HCEC 1CT (cell line): ENCODE measurements at regions not wholly inside any gene's neighbourhood (a gene's known extent, or its start where the extent isn't known, plus 50 kb on each side); places are given as distances from the start of the nearest gene placed in this dataset.
"Not testable (repeated sequence)": the region's sequence is repeated elsewhere in the genome, so short reads cannot be mapped to it uniquely, and the experiment has no call there.

Experiments
- DNase-seq: peaks from one replicate; pipeline ENCODE4 v3.0.0-alpha.2; 2017

DNA sequence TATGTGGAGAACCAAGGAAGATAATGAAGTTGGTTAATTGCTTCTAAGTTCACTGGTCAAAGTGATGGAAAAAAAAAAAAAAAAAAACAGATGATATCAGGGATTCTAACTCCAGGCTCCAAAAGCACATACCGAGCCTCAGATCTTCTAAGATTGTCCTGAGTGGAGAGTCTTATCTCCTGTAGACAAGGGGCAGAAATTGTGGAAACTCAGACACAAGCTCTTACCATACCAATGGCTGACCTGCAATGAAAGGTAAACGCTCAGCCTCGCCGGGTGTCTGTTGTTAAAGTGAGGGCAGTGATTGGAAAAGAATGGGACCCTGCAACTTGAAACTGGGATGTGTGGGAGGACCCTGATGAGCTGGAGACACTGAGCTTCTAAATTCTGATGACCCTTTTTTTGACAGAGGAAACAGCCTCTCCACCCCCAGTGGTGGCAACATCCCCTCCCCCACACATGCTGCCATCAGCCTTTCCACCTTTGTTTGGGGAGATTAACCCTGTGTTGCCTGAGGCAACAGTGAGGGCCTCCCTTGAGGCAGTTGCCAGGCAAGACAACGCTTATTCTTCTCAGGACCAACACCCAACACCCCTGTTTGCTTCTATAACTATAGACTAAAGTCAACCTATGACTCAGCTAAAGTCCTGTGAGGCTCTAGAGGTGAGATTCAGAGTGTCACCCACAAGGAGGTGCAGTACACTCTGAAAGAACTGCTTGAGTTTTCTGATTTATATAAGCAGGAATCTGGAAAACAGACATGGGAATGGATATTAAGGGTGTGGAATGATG, 154.0 kb downstream of the THBS2 start:
- peak; percentile 40 for DNase-seq

DNA sequence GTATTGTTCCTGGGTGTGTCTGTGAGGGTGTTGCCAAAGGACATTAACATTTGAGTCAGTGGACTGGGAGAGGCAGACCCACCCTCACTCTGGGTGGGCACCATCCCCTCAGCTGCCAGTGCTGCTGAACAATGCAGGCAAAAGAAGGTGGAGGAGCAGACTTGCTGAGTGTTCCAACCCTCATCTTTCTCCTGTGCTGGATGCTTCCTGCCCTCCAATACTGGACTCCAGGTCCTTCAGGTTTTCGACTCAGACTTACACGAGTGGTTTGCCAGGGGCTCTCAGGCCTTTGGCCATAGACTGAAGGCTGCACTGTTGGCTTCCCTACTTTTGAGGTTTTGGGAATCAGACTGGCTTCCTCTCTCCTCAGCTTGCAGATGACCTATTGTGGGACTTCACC, 155.0 kb downstream of the THBS2 start:
- DNase-seq, result not testable (repeated sequence)

DNA sequence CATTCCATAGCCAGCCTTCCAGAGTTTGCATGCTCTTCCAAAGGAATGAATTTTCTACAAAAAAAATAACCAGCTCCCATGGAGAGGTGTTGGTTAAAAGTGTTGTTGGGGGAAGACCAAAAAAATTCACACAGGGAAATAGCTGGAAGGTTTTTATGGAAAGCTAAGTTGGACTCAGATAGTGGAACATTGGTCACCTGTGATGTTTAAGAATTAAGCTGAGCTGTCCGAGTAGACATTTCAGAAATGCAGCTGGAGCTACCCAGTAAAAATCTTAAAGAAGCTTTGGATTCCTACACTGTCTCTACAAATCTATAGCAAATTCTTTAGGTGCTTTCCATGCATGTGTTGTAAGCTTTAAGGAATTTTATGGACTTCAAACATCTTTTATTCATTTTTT, 155.5 kb downstream of the THBS2 start:
- no peak for DNase-seq

DNA sequence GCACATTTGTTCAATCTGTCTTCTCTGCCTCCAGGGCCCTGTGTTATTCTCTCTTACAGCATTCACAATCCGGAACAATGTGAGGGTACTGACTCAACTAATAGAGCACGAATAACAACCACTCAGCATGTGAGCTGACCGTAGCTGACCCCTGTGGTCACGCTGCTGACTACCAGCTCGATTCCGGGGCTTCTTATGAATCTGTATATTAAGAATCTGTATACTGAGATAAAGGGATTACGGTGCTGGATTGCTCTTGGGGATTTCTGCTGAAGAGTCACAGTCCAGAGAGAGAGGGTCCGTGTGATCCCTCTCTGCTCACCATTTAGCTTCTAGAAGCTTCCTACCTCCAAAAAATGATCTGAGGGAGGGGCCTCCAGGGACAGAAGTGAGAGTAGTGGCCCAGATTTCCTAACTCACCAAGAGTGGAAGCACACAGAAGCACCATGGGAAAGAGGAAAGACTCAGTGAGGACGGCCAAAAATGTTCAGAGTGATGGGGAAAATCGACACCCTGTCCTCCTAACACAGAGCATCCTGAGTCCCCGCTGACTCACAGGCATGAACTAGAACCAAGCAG, 156.2 kb downstream of the THBS2 start:
- DNase-seq, result peak; percentile 93

DNA sequence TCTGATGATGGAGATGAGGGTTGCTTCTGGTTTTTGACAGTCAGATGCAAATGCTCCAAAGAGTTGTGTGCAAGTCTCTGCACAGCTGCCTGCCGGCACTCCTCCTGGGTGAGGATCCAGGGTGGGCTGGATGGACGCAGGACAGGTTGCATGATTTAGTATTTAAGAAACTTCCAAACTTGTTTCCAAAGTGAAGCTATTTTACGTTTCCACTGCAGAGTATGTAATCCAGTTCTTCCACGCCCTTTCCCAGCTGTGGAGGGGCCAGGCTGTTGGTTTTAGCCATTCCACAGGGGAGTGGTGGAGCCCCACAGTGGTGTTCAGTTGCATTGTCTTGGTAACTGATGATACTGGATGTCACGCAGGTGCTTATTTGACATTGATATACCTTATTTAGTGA, 157.3 kb downstream of the THBS2 start:
- DNase-seq, result no peak

DNA sequence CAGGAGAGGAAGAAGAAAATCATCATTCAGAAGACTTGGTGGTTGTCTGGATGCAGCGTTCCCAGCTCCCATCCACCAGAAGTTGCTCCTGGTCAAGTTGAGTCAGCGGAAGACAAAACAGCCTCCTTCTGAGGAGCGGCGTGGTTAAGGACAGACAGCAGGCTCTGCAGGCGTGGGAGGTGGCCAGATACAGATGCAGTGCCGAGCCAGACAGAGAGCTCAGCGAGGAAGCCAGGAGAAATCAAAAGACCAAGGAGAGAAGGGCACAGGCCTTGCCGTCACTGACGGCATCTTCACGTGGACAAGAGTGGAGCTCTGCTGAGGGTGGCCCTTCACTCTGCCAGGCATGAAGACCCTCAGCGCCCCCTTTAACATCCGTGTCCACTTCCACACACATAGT, 158.5 kb downstream of the THBS2 start:
- DNase-seq, result no peak

DNA sequence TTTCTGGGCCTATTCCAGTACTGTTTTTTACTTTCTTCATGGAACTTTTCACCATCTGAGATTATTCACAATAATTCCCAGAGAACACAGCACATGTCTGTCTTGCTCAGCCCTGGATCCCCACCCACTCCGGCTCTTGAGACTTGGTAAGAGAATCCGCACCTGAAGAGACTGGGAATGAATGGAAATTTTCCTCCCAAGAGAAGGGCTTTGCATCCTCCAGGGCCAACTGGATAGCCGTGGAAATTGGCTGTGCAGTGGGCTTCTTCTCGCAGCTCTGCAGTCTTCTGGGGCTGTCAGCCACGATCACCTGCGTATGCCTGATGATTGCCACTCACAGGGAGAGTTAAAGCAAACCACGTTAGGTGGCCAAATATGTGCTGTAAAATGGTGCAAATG, 159.1 kb downstream of the THBS2 start:
- no peak for DNase-seq

DNA sequence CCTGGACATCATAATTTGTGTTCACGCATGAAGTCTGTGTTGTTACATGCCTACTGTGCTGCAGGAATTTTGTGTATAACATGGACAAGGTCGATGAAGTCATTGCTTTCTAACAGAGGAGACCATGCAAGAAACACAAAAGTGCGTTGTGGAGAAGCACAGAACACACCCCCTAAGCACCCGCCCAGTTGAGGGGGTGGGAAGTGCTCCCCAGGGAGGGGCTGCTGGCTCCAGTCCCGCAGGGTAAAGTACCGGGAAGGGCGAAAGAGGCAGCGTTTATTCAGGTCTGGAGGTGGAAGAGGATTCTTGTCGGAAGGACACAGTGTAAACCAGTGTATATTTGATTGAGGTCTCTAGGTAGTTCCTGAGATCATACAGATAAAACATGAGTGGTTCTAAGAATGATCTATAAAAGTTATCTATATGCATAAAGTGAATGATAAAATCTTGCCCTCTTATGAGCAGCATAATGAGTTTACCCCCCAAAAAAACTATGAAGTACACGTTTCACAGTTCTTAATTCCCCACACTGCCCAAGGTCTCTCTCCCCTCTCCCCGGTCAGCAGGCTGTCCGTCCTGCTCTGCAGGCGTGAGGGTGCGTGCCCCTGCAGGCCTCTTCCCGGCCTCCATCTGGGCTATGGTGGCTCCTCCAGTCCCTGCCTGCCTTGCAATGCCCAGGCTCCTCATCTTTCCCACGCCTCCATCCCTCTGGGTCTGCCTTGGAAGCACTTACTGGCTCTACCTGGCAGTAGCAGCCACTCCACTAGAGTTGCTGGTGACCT, 159.7 kb downstream of the THBS2 start:
- no peak for DNase-seq

DNA sequence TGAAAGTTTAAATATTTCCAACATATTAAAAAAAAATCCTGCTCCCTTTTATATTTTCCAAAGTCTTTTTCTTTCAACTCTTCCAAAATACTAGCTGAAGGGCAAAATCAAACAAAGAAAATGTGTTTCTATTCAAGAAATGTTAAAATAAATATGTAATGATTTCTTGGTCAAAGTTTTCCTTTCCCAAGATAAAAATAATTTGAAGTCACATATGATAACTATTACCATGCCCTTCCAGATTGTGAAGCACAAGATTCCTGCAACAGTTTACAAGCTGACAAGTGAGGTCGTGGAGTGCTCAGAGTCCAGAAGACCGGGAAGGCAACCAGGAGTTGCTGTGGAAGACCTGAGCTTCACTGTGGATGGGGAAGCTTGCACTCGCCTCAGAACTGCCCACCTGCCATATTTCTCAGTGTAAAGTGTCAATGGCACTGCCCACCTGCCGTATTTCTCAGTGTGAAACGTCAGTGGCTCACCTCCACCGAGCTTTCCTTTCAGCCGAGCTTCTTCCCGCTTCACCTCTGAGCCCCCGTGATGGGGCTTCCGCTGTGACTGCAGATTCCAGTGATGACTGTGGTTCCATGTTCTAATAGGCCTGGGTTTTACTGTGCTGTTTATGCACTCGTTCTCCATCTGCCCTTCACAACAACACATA, 160.5 kb downstream of the THBS2 start:
- DNase-seq, result no peak

DNA sequence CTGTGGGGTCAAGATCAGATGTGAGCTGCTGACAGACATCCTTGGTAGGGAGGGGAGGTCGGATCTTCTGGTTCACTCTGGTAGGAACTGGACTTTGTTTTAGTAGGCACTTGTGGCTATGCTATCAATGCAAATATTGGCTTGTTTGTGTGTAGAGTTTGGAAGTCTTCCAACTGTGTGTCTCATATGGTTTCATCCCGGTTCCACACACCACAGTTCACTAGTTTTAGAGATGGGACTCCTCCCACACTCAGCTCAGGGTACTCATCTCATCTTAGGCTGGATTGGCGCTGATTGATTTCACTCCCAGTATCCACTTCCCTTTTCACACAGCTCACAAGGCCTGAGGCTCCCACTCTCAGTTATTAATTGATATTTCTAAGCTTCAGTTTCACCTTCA, 161.3 kb downstream of the THBS2 start:
- no peak for DNase-seq

DNA sequence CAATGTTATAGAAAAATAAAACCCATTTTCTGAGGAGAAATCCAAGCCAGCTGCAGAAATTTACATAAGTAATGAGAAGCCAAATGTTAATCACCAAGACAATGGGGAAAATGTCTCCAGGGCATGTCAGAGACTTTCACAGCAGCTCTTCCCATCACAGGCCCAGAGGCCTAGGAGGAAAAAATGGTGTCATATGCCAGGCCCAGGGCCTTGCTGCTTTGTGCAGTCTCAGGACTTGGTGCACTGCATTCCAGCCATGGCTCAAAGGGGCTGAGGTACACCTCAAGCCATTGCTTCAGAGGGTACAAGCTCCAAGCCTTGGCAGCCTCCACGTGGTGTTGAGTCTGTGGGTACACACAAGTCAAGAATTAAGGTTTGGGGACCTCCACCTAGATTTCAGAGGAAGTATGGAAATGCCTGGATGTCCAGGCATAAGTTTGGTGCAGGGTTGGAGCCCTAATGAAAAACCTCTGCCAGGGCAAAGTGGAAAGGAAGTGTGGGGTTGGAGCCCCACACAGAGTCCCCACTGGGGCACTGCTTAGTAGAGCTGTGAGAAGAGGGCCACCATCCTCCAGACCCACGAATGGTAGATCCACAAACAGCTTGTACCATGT, 163.0 kb downstream of the THBS2 start:
- DNase-seq, result not testable (repeated sequence)

DNA sequence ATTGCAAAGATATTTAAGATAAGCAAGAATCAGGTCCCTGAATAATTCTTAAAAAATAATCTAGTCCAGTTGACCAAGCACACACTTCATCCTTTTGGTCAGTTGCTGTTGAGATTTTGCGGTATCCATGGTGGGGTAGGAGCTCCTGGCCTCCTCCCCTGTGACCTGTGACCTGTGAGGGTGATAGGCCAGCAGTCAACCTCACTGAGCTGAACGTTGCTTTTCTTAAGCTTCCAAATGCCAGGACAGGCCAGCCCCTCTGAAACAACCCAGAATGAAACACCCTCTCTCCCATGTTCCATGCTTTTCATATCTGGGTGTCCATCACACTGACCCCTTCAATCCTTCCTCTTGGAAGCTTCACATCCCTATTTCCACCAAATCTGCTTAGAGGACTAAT, 164.9 kb downstream of the THBS2 start:
- no peak for DNase-seq

DNA sequence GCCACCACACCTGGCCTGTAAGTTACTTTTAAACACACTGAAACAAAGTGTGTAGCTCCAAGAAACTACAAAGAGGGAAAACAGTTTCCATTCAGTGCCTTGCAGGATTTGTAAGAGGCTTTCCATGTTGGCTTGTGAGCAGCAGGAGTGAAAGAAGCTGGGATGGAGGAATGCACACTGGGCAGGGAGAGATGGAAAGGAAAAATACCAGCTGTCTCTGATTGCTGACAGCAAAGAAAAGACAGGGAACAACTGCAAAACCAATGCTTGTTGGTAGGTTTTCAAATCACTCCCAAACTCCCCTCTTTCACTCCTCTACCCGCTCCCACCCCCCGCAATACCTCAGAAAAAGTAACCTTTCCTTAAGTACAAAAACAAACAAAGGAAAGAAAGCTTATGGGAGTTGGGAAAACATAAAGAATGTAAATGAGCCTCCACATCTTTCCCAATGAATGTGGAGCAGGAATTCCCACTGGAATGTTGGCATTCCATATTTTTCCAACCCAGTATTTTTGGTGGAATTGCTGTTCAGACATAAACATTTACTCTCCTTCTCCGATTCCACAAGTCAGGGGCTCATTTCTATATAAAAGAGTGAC, 166.1 kb downstream of the THBS2 start:
- no peak for DNase-seq

DNA sequence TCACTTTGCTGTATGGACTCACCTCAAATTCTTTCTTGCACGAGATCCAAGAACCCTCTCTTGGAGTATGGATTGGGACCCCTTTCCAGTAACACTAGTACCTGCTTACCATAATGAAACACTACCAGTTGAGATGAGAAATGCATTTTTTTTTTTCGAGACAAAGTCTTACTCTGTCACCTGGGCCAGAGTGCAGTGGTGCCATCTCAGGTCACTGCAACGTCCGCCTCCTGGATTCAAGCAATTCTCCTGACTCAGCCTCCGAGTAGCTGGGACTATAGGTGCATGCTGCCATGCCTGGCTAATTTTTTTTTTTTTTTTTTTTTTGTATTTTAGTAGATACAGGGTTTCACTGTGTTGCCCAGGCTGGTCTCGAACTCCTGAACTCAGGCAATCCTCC, 167.0 kb downstream of the THBS2 start:
- DNase-seq, result not testable (repeated sequence)

DNA sequence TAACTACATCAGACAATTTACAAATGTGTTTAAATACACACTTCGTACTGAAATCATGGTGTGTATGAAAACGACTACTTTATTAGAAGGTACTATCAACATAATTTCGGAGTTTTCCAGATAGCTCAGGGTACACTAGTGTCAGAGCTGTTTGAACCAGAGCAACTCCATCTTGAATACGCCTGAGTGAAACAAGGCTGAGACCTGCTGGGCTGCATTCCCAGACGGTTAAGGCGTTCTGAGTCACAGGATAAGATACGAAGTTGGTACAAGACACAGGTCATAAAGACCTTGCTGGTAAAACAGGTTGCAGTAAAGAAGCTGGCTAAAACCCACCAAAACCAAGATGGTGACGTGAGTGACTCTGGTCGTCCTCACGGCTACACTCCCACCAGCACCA, 167.6 kb downstream of the THBS2 start:
- no peak for DNase-seq

DNA sequence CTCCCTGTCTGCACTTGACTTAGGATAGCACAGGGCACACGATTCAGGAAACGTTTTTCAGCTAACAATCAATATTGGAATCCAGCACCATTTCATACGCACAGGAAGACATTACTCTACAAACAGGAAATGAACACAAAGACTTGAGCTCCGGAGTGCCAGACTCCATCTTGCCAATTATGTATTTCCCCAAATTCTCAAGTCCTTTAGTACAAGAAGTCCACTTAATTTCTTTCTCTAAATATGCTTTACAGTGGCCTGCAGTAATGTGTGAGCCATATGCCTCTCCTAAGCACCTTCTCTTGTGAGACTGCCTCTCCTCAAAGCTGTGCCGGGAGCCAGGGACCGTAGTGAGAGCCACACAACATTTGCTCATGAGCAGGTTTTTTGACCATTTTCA, 168.2 kb downstream of the THBS2 start:
- DNase-seq, result no peak

DNA sequence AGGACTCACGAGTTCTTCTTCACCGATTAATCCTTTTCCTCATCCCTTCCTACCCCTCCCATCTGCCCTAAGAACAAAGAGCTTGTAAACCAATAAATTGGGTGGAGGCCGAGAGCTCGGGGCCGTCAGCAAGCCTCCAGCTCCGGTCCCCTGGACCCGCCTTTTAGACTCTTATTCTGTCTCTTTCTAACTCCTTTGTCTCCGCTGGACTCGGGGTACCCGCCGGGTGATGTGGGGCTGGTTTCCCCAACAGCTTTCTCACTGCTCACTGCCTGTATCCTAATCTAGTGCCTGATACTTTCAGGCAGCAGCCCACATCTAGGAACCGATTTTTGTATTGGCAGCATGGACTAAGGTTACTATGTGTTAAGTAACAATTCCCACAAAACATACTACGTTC, 169.1 kb downstream of the THBS2 start:
- not testable (repeated sequence) for DNase-seq

DNA sequence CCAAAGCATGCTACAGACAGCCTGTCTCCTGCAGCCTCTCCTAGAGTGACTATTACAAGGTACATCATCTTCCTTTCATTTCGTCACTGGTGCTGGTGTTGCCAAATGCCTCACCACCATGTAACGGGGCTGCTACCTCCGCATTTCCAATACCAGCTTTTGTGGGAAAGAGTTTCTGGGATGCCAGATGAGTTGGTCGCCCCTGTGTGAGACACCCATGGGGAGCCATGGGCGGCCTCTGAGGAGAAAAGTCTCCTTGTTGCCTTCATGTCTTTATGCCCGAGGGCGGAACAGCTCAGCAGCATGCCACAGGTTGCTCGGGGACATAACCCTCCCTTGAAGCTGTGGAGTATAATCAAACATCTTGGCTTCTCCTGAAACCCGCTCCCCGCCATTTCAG, 169.6 kb downstream of the THBS2 start:
- no peak for DNase-seq

DNA sequence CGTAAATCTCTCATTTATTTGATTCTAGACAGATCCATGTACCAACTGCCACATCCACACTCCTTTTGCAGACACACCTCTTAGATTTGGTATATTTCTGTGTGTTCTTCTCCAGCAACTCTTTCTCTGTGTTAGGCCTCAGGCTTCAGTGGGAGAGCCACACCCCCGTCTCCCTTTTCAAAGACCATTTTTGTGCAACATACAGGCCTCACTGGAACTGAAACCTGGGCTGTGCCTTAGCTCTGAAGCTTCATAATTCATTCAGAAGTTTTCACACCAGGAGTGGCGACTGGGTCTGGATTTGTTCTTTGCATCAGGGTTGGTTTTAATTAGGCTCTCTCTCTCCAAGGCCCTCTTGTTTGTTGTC, 170.2 kb downstream of the THBS2 start:
- DNase-seq, result no peak

DNA sequence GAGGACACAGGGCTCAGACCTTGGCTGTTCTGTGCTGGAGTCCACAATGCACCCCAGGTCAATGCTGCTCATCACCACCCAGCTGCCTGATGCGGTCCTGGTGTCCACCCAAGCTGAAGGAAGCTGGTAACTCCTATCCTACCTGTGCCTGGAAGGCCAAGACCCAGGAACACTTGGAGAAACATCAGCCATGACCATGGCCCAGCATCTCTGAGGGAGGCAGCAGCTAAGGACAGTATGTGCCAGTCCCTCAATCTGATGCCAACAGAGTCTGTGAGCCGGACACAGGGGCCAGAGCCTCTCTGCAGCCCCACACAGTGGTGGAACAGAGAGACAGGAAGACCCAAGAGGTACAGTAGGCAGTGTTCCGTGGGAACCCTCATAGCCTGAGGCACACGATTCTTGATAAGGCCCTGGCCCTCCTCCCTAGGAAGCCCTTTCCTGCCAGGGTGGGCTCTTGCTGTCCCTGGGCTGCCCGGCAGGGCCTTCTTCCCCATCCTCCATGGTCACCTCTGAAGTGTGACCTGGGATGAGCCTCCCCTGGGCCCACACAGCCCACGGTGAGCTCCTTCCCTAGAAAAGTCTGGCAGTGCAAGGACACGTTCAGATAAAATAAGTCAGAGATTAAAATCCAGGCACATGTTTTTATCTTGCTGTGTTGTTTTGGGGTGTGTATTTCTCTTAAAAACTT, 170.7 kb downstream of the THBS2 start:
- no peak for DNase-seq

DNA sequence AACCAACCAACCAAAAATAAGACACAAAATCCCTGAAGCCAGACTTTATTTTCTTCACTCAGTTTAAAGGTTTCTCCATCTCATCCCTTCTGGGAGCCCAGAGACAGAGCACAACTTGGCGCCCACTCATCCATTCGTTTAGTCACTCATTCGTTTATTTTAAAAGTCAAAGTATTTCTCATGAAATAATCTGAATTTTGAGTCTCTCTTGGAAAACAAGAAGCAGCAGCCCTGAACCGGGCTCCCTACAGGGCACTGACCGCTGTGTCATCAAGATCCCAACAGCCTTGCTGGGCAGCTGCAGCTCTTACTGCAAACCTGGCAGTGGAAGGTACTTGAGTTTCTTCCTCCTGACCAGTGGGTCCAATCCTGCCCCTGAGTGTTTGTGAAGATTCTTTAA, 171.6 kb downstream of the THBS2 start:
- DNase-seq, result no peak

DNA sequence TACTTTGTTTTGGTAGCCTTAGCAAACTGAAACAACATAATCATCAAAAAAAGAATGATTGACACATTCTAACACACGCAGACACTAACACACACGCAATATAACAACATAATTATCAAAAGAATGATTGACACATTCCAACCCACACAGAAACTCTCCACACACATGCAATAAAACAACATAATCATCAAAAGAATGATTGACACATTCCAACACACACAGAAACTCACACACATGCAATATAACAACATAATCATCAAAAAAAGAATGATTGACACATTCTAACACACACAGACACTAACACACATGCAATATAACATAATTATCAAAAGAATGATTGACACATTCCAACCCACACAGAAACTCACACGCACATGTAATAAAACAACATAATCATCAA, 172.4 kb downstream of the THBS2 start:
- DNase-seq, result no peak
